ENCODE measurements at regions not wholly inside any gene's neighbourhood (a gene's known extent, or its start where the extent isn't known, plus 50 kb on each side); places are given as distances from the start of the nearest gene placed in this dataset.

GRCh38 chr6:40077736-40078135, 143.5 kb upstream of the MOCS1 start:
- Histone ChIP-seq H3F3A (ENCODE audit: insufficient read depth, low read length, poor library complexity, severe bottlenecking) (no peaks in the 10 kb centered on the region), H3K4me2 (ENCODE audit: low read length) (no peak overlapping the region)

GRCh38 chr6:40077315-40077714, 143.1 kb upstream of the MOCS1 start:
- no peaks in the 10 kb centered on the region for H3K9me2 ChIP-seq (ENCODE audit: insufficient read depth, low read length)
- no peak overlapping the region for H3K9ac ChIP-seq (ENCODE audit: low read length)
- no peaks in the 10 kb centered on the region for H3K27me3 ChIP-seq (ENCODE audit: insufficient read depth, low read depth, low read length)
- H3K79me2 ChIP-seq (replicated peaks; ENCODE audit: insufficient read depth, low read length), result no peaks in the 10 kb centered on the region
- H3F3A ChIP-seq (ENCODE audit: insufficient read depth, low read length, poor library complexity, severe bottlenecking), result no peaks in the 10 kb centered on the region
- H3K4me2 ChIP-seq (ENCODE audit: low read length), result no peak overlapping the region
- no peak overlapping the region for H3K4me3 ChIP-seq (ENCODE audit: low read length)
- no peak overlapping the region for H2AFZ ChIP-seq (ENCODE audit: low read depth, low read length)
- H3K36me3 ChIP-seq (ENCODE audit: insufficient read depth, low read length), result no peaks in the 10 kb centered on the region
- H4K20me1 ChIP-seq (ENCODE audit: insufficient read depth), result no peaks in the 10 kb centered on the region
- H3K9me3 ChIP-seq (ENCODE audit: low read length), result no peaks in the 10 kb centered on the region
- H3K27ac ChIP-seq (ENCODE audit: low read length), result no peak overlapping the region
- TF ChIP-seq SMC3 (conservative IDR thresholded peaks at IDR 0.05; ENCODE audit: poor library complexity) (no peak), EZH2 (IDR thresholded peaks at IDR 0.05; ENCODE audit: borderline replicate concordance, insufficient read depth, low read length, poor library complexity, severe bottlenecking) (no peak), POLR2AphosphoS5 (IDR thresholded peaks at IDR 0.05) (no peak), EP300 (conservative IDR thresholded peaks at IDR 0.05; ENCODE audit: poor library complexity, severe bottlenecking) (no peak), MXI1 (conservative IDR thresholded peaks at IDR 0.05; ENCODE audit: poor library complexity, severe bottlenecking) (no peak), REST (IDR thresholded peaks at IDR 0.05; ENCODE audit: borderline replicate concordance) (no peak), TAF1 (IDR thresholded peaks at IDR 0.05; ENCODE audit: low read depth) (no peak), CTCF (IDR thresholded peaks at IDR 0.05; ENCODE audit: poor library complexity, severe bottlenecking) (no peak)

More at GRCh38 chr6:40077736-40078135, 143.5 kb upstream of the MOCS1 start:
- Histone ChIP-seq H3K27me3 (ENCODE audit: insufficient read depth, low read depth, low read length) (no peaks in the 10 kb centered on the region), H3K9ac (ENCODE audit: low read length) (no peak overlapping the region), H3K9me3 (ENCODE audit: low read length) (no peaks in the 10 kb centered on the region), H3K4me3 (ENCODE audit: low read length) (no peak overlapping the region), H2AFZ (ENCODE audit: low read depth, low read length) (no peak overlapping the region), H3K36me3 (ENCODE audit: insufficient read depth, low read length) (no peaks in the 10 kb centered on the region), H3K79me2 (replicated peaks; ENCODE audit: insufficient read depth, low read length) (no peaks in the 10 kb centered on the region), H3K9me2 (ENCODE audit: insufficient read depth, low read length) (no peaks in the 10 kb centered on the region), H4K20me1 (ENCODE audit: insufficient read depth) (no peaks in the 10 kb centered on the region), H3K27ac (ENCODE audit: low read length) (no peak overlapping the region)
- TF ChIP-seq CTCF (IDR thresholded peaks at IDR 0.05; ENCODE audit: poor library complexity, severe bottlenecking) (no peak), REST (IDR thresholded peaks at IDR 0.05; ENCODE audit: borderline replicate concordance) (no peak), EP300 (conservative IDR thresholded peaks at IDR 0.05; ENCODE audit: poor library complexity, severe bottlenecking) (no peak), EZH2 (IDR thresholded peaks at IDR 0.05; ENCODE audit: borderline replicate concordance, insufficient read depth, low read length, poor library complexity, severe bottlenecking) (no peak)

All from neural cell (in vitro differentiated cells).